ENCODE measurements at regions not wholly inside any gene's neighbourhood (a gene's known extent, or its start where the extent isn't known, plus 50 kb on each side); places are given as distances from the start of the nearest gene placed in this dataset.

DNA sequence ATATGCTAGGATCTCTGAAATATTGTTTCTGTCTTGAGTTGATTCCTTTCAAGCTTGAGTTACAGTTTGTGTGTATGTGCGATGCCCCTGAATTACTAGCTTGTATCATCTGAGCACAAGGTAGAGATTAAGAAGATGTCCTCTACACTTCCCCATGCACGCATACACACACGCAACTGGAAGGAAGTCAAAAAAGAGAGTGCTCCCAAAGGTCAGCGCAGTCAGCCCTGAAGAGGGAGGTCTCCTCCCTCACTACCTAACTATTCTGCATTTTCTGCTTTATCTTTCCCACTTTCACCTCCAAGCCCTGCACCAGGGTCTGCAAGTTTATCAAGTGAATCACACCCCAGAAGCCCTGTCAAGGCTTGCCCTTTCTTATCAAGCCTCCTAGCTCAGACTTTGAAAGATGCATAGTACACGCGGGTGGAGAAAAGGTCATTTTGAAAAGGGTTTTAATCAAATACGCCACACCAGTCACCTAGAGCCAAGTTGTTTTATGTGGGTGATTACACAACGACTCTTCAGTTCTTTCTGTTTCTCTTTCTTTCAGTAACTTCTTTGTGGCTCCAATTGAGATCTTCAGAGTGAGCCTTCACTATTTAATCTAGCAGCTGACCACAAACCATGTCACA, 127.7 kb downstream of the ASB9 start (continued):
- TF ChIP-seq HMG20A (CRISPR knock-in tag; conservative IDR thresholded peaks at IDR 0.05) (no peak), RBM14 (IDR thresholded peaks at IDR 0.05; ENCODE audit: borderline replicate concordance, insufficient read depth, low read depth, low read length) (no peak), SRSF9 (IDR thresholded peaks at IDR 0.05; ENCODE audit: borderline replicate concordance, low read depth, low read length) (no peak)
- TF ChIP-seq, protein P1, sequence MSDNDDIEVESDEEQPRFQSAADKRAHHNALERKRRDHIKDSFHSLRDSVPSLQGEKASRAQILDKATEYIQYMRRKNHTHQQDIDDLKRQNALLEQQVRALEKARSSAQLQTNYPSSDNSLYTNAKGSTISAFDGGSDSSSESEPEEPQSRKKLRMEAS (CRISPR knock-in tag; IDR thresholded peaks at IDR 0.05): no peak

DNA sequence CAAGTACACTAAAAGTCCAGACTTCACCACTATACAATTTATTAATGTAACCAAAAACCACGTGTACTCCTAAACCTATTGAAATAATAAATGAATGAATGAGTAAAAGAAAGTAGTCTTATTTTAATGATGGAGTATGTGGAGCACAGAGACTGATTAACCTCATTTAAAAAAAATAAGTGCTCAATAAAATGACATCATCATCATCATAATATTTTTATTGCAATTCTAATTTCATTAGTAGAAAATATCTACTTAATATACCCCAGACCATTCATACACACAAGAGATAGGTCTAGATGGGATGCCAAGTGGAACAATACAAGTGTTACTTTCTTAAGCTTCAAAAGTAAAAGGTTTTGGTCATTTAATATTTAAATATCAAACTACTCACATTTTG, 133.1 kb downstream of the ASB9 start:
- Histone ChIP-seq H3K4me3 (no peak overlapping the region), H3K9me3 (replicated peaks; ENCODE audit: control insufficient read depth, insufficient read depth, low read depth, low read length) (no peaks in the 10 kb centered on the region), H3K9me1 (ENCODE audit: control insufficient read depth, insufficient read depth, low read length) (no peaks in the 10 kb centered on the region), H3K9ac (ENCODE audit: insufficient read depth in 1 of 2, low read depth in 2 of 2, low read length in 2 of 2) (no peak overlapping the region), H3K4me1 (replicated peaks in 1 of 2; ENCODE audit: control insufficient read depth in 2 of 2, insufficient read depth in 2 of 2, low read length in 2 of 2) (no peaks in the 10 kb centered on the region), H2AFZ (ENCODE audit: low read depth, low read length) (no peak overlapping the region), H4K20me1 (replicated peaks; ENCODE audit: control insufficient read depth, insufficient read depth, low read length) (no peaks in the 10 kb centered on the region), H3K27ac (ENCODE audit: extremely low read depth, low read depth, low read length) (no peak overlapping the region), H3K79me2 (ENCODE audit: control insufficient read depth, insufficient read depth, low read length) (no peaks in the 10 kb centered on the region), H3K4me2 (ENCODE audit: insufficient read depth, low read length) (no peak overlapping the region), H3K27me3 (ENCODE audit: control insufficient read depth in 2 of 2, insufficient read depth in 2 of 2, low read length in 2 of 2) (no peaks in the 10 kb centered on the region), H3K36me3 (ENCODE audit: control insufficient read depth, insufficient read depth, low read length) (no peaks in the 10 kb centered on the region)
- BruUV-seq (replicated peaks): no TSS peak
- 7% methylated on average over 1 of the region's 1 CpG for WGBS (ENCODE audit: insufficient coverage, low coverage, missing lambda C conversion rate)
- ChIA-PET POLR2A (no interaction called here), CTCF (ENCODE audit: low intra/inter-chr PET ratio) (no interaction called here)
- in situ Hi-C loops (cut with MboI) (no loop called here), intact Hi-C loops (cut with micrococcal nuclease) (no loop called here)
- DNase-seq (ENCODE audit: extremely low read depth in 1 of 4, low spot score in 3 of 4) (no peak), FAIRE-seq (no peak), ATAC-seq (no peak)
- TF ChIP-seq, protein P2, sequence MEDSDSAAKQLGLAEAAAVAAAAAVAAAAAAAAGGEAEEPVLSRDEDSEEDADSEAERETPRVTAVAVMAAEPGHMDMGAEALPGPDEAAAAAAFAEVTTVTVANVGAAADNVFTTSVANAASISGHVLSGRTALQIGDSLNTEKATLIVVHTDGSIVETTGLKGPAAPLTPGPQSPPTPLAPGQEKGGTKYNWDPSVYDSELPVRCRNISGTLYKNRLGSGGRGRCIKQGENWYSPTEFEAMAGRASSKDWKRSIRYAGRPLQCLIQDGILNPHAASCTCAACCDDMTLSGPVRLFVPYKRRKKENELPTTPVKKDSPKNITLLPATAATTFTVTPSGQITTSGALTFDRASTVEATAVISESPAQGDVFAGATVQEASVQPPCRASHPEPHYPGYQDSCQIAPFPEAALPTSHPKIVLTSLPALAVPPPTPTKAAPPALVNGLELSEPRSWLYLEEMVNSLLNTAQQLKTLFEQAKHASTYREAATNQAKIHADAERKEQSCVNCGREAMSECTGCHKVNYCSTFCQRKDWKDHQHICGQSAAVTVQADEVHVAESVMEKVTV (CRISPR knock-in tag; IDR thresholded peaks at IDR 0.05): no peak
- TF ChIP-seq, protein P3, sequence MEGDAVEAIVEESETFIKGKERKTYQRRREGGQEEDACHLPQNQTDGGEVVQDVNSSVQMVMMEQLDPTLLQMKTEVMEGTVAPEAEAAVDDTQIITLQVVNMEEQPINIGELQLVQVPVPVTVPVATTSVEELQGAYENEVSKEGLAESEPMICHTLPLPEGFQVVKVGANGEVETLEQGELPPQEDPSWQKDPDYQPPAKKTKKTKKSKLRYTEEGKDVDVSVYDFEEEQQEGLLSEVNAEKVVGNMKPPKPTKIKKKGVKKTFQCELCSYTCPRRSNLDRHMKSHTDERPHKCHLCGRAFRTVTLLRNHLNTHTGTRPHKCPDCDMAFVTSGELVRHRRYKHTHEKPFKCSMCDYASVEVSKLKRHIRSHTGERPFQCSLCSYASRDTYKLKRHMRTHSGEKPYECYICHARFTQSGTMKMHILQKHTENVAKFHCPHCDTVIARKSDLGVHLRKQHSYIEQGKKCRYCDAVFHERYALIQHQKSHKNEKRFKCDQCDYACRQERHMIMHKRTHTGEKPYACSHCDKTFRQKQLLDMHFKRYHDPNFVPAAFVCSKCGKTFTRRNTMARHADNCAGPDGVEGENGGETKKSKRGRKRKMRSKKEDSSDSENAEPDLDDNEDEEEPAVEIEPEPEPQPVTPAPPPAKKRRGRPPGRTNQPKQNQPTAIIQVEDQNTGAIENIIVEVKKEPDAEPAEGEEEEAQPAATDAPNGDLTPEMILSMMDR (IDR thresholded peaks at IDR 0.05 in 2 of 3, conservative IDR thresholded peaks at IDR 0.05 in 1 of 3; ENCODE audit: insufficient read depth in 2 of 3, low read depth in 1 of 3, low read length in 3 of 3): no peak
- TF ChIP-seq, protein P4, sequence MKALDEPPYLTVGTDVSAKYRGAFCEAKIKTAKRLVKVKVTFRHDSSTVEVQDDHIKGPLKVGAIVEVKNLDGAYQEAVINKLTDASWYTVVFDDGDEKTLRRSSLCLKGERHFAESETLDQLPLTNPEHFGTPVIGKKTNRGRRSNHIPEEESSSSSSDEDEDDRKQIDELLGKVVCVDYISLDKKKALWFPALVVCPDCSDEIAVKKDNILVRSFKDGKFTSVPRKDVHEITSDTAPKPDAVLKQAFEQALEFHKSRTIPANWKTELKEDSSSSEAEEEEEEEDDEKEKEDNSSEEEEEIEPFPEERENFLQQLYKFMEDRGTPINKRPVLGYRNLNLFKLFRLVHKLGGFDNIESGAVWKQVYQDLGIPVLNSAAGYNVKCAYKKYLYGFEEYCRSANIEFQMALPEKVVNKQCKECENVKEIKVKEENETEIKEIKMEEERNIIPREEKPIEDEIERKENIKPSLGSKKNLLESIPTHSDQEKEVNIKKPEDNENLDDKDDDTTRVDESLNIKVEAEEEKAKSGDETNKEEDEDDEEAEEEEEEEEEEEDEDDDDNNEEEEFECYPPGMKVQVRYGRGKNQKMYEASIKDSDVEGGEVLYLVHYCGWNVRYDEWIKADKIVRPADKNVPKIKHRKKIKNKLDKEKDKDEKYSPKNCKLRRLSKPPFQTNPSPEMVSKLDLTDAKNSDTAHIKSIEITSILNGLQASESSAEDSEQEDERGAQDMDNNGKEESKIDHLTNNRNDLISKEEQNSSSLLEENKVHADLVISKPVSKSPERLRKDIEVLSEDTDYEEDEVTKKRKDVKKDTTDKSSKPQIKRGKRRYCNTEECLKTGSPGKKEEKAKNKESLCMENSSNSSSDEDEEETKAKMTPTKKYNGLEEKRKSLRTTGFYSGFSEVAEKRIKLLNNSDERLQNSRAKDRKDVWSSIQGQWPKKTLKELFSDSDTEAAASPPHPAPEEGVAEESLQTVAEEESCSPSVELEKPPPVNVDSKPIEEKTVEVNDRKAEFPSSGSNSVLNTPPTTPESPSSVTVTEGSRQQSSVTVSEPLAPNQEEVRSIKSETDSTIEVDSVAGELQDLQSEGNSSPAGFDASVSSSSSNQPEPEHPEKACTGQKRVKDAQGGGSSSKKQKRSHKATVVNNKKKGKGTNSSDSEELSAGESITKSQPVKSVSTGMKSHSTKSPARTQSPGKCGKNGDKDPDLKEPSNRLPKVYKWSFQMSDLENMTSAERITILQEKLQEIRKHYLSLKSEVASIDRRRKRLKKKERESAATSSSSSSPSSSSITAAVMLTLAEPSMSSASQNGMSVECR (CRISPR knock-in tag; IDR thresholded peaks at IDR 0.05): no peak
- TF ChIP-seq SIX5 (IDR thresholded peaks at IDR 0.05; ENCODE audit: borderline replicate concordance in 1 of 2, insufficient read depth in 1 of 2, low read depth in 1 of 2, low read length in 2 of 2): no peak
- no peak for TF ChIP-seq ZNF766 (CRISPR knock-in tag; conservative IDR thresholded peaks at IDR 0.05)
- no peak for TF ChIP-seq MAZ (CRISPR knock-in tag; conservative IDR thresholded peaks at IDR 0.05 in 1 of 2, IDR thresholded peaks at IDR 0.05 in 1 of 2)
- no peak for TF ChIP-seq POLR2G (IDR thresholded peaks at IDR 0.05; ENCODE audit: low read depth, low read length)

Data from K562 (cell line).